GM12878 (cell line): ENCODE measurements at regions not wholly inside any gene's neighbourhood (a gene's known extent, or its start where the extent isn't known, plus 50 kb on each side); places are given as distances from the start of the nearest gene placed in this dataset.

ENCODE experiments used
- ATAC-seq: fragments of 200-7000 bp; cut with Tn5 transposase; 3 replicates; pipeline ENCODE4 v1.9.1; 2020; ENCODE audit warnings: mild to moderate bottlenecking, moderate library complexity
- BruUV-seq: library from RNA; stranded (reverse); fragments of 400-500 nt; replicated peaks from 2 replicates; lab custom pipeline; 2021; lab: Mats Ljungman, UMichigan
- CTCF ChIA-PET: fragments of 300-600 bp; sonication (Branson Sonifier 250); formaldehyde crosslinking; extraction: SDS; loops from one replicate; lab custom pipeline; 2021; ENCODE audit warnings: inconsistent platforms; lab: Yijun Ruan, JAX
- POLR2A ChIA-PET: fragments of 350-600 bp; formaldehyde crosslinking; extraction: SDS; loops from one replicate; lab custom pipeline; 2021; ENCODE audit warnings: inconsistent platforms; lab: Charles Lee
- RAD21 ChIA-PET: fragments of 300-600 bp; sonication (Branson Sonifier 250); formaldehyde crosslinking; loops from one replicate; lab custom pipeline; 2023; ENCODE audit warnings: antibody characterized with exemption; ENCODE audit not compliant: unreplicated experiment; lab: Charles Lee
- SMC1A ChIA-PET: fragments of 300-600 bp; sonication (Branson Sonifier 250); formaldehyde crosslinking; loops from one replicate; lab custom pipeline; 2023; ENCODE audit not compliant: unreplicated experiment, uncharacterized antibody; lab: Charles Lee
- DNase-seq: peaks from one replicate; pipeline ENCODE4 v3.0.0-alpha.2; 2011; ENCODE audit warnings: low read depth, low spot score
- FAIRE-seq: peaks from 3 replicates; lab custom pipeline; 2011; peaks lifted over from hg19 to GRCh38; lab: Jason Lieb, UNC
- H2AFZ ChIP-seq: 2 replicates; pipeline ENCODE4 v1.6.0; 2011; ENCODE audit warnings: low read depth, low read length, control low read depth; ENCODE audit not compliant: control insufficient read depth
- H3K27ac ChIP-seq: 2 replicates; pipeline ENCODE4 v1.5.1; 2011; ENCODE audit warnings: control low read depth; ENCODE audit not compliant: control insufficient read depth, insufficient read depth
- H3K27me3 ChIP-seq, 2 experiments: replicated peaks in 1 of 2; 2 replicates each; pipeline versions ENCODE4 v1.6.0 to v1.6.1; 2011; ENCODE audit warnings: low read length in 1 of 2; ENCODE audit not compliant: control insufficient read depth in 2 of 2, insufficient read depth in 2 of 2
- H3K36me3 ChIP-seq, 2 experiments: 2 replicates each; pipeline ENCODE4 v1.5.1; 2011; ENCODE audit warnings: low read length in 1 of 2; ENCODE audit not compliant: control insufficient read depth in 2 of 2, insufficient read depth in 2 of 2
- H3K4me1 ChIP-seq: 2 replicates; pipeline ENCODE4 v1.6.1; 2011; ENCODE audit warnings: mild to moderate bottlenecking, low read length, moderate library complexity, mixed read lengths; ENCODE audit not compliant: control insufficient read depth, insufficient read depth
- H3K4me2 ChIP-seq: 2 replicates; pipeline ENCODE4 v1.6.0; 2011; ENCODE audit warnings: control low read depth; ENCODE audit not compliant: control insufficient read depth, insufficient read depth
- H3K4me3 ChIP-seq: fragments of 200-600 bp; sonication (generic); 2 replicates; pipeline ENCODE4 v1.5.1; 2016
- H3K79me2 ChIP-seq: 2 replicates; pipeline ENCODE4 v1.6.0; 2011; ENCODE audit warnings: low read length; ENCODE audit not compliant: control insufficient read depth, insufficient read depth
- H3K9ac ChIP-seq: 2 replicates; pipeline ENCODE4 v1.8.0; 2011; ENCODE audit warnings: low read length, control low read depth, mixed read lengths; ENCODE audit not compliant: control insufficient read depth, insufficient read depth
- H3K9me3 ChIP-seq: replicated peaks from 3 replicates; pipeline ENCODE4 v1.5.1; 2011; ENCODE audit warnings: mild to moderate bottlenecking, low read length; ENCODE audit not compliant: control insufficient read depth, insufficient read depth
- H4K20me1 ChIP-seq: 2 replicates; pipeline ENCODE4 v1.6.0; 2011; ENCODE audit not compliant: control insufficient read depth, insufficient read depth
- ATF2 ChIP-seq: IDR thresholded peaks from 2 replicates; pipeline ENCODE4 v1.6.1; 2012; ENCODE audit warnings: low read length, inconsistent platforms
- BCL11A ChIP-seq: IDR thresholded peaks from 2 replicates; pipeline ENCODE4 v1.6.1; 2011; ENCODE audit warnings: low read depth, low read length
- CEBPB ChIP-seq, 2 experiments: fragments of 150-350 bp in 1 of 2; IDR thresholded peaks; 2 replicates each; pipeline ENCODE4 v1.6.1; 2012 to 2014; ENCODE audit warnings: low read depth in 2 of 2, low read length in 2 of 2, borderline replicate concordance in 1 of 2, inconsistent platforms in 1 of 2
- CREB1 ChIP-seq: IDR thresholded peaks from 2 replicates; pipeline ENCODE4 v1.6.1; 2012; ENCODE audit warnings: low read depth, mild to moderate bottlenecking, inconsistent platforms
- E2F4 ChIP-seq: IDR thresholded peaks from 2 replicates; pipeline ENCODE4 v1.6.1; 2012; ENCODE audit warnings: low read depth, low read length, improper control_type of control experiment
- HDAC2 ChIP-seq: fragments of 200-600 bp; sonication (generic); IDR thresholded peaks from 2 replicates; pipeline ENCODE4 v1.6.1; 2017
- HSF1 ChIP-seq: fragments of 150-350 bp; IDR thresholded peaks from 2 replicates; pipeline ENCODE4 v1.6.1; 2014; ENCODE audit warnings: mild to moderate bottlenecking, low read depth, low read length
- JUND ChIP-seq: IDR thresholded peaks from 2 replicates; pipeline ENCODE4 v1.6.1; 2012; ENCODE audit warnings: low read depth, mild to moderate bottlenecking, low read length, improper control_type of control experiment, moderate library complexity
- KAT2A ChIP-seq: conservative IDR thresholded peaks from 2 replicates; pipeline ENCODE4 v1.6.1; 2011; ENCODE audit warnings: low read depth, low read length; ENCODE audit not compliant: control insufficient read depth
- NBN ChIP-seq: fragments of 450-650 bp; IDR thresholded peaks from 2 replicates; pipeline ENCODE4 v1.6.1; 2016
- PAX5 ChIP-seq: IDR thresholded peaks from 2 replicates; pipeline ENCODE4 v1.6.1; 2011; ENCODE audit warnings: low read depth, low read length, borderline replicate concordance
- PKNOX1 ChIP-seq: fragments of 450-650 bp; IDR thresholded peaks from 2 replicates; pipeline ENCODE4 v1.6.1; 2016; ENCODE audit warnings: mild to moderate bottlenecking
- POU2F2 ChIP-seq: IDR thresholded peaks from 3 replicates; pipeline ENCODE4 v1.6.1; 2011; ENCODE audit warnings: low read depth, mild to moderate bottlenecking, low read length, borderline replicate concordance
- SP1 ChIP-seq: IDR thresholded peaks from one replicate; pipeline ENCODE4 v1.6.1; 2011; ENCODE audit warnings: low read depth, low read length
- ZNF24 ChIP-seq: fragments of 450-650 bp; IDR thresholded peaks from 2 replicates; pipeline ENCODE4 v1.6.1; 2017; ENCODE audit warnings: antibody characterized with exemption, mild to moderate bottlenecking
- ZNF274 ChIP-seq: IDR thresholded peaks from one replicate; pipeline ENCODE4 v1.8.0; 2011; ENCODE audit not compliant: insufficient read length, insufficient read depth
- ZNF592 ChIP-seq: fragments of 450-650 bp; IDR thresholded peaks from 2 replicates; pipeline ENCODE4 v1.6.1; 2017; ENCODE audit warnings: mild to moderate bottlenecking, moderate library complexity
- WGBS: methylation state at CpG from one replicate; pipeline ENCODE4 v1.1.6; 2016; ENCODE audit warnings: low lambda C conversion rate; ENCODE audit not compliant: insufficient replicate concordance, insufficient coverage; ENCODE audit errors: missing lambda C conversion rate; 5-methylcytosine and 5-hydroxymethylcytosine counted together
- in situ Hi-C: fragments of 300-500 bp; cut with MboI; formaldehyde crosslinking; loops from 9 replicates; pipeline ENCODE4 v1.14.3; 2018; ENCODE audit warnings: mixed read lengths
- intact Hi-C: fragments of 100-400 bp; cut with micrococcal nuclease; formaldehyde crosslinking; loops from one replicate; pipeline ENCODE4 v1.14.2; 2022; ENCODE audit not compliant: unreplicated experiment

- H4K20me1 ChIP-seq, result no peaks in the 10 kb centered on the region
- H3K4me3 ChIP-seq, result no peak overlapping the region
- no peaks in the 10 kb centered on the region for H3K4me1 ChIP-seq
- no peak overlapping the region for H2AFZ ChIP-seq
- no peak overlapping the region for H3K4me2 ChIP-seq
- H3K9ac ChIP-seq, result no peak overlapping the region
- ChIA-PET POLR2A (no interaction called here), SMC1A (no interaction called here), RAD21 (no interaction called here), CTCF (no interaction called here)
- no peaks in the 10 kb centered on the region for H3K79me2 ChIP-seq
- 16% methylated on average over 2 of the region's 2 CpGs for WGBS
- H3K27me3 ChIP-seq, result no peaks in the 10 kb centered on the region
- no peaks in the 10 kb centered on the region for H3K9me3 ChIP-seq
- no peaks in the 10 kb centered on the region for H3K36me3 ChIP-seq
- ATAC-seq (no peak), DNase-seq (no peak), FAIRE-seq (no peak)
- no peak overlapping the region for H3K27ac ChIP-seq
- in situ Hi-C loops (no loop called here), intact Hi-C loops (no loop called here)
- no TSS peak for BruUV-seq
- TF ChIP-seq CREB1 (no peak), SP1 (no peak), CEBPB (IDR thresholded peaks at IDR 0.05; ENCODE audit: borderline replicate concordance in 1 of 2, low read depth in 2 of 2, low read length in 2 of 2) (no peak), PAX5 (no peak), ZNF24 (no peak), HSF1 (no peak), BCL11A (no peak), KAT2A (no peak), NBN (no peak), ATF2 (no peak), HDAC2 (no peak), POU2F2 (no peak), JUND (no peak), PKNOX1 (no peak), E2F4 (no peak), ZNF274 (no peak), ZNF592 (no peak)
Observed at GRCh38 chr5:105817914-105818313, 1852.8 kb downstream of the EFNA5 start.
